ENCODE measurements at regions not wholly inside any gene's neighbourhood (a gene's known extent, or its start where the extent isn't known, plus 50 kb on each side); places are given as distances from the start of the nearest gene placed in this dataset.

GRCh38 chr21:18950045-18950740 is 546.6 kb upstream of the TMPRSS15 start:
- no peaks in the 10 kb centered on the region for H3K27me3 Mint-ChIP-seq (ENCODE audit: low read depth)
- no peak overlapping the region for H3K27ac Mint-ChIP-seq
- no peaks in the 10 kb centered on the region for H3K4me1 Mint-ChIP-seq (ENCODE audit: low read depth)
- CTCF ChIA-PET = no interaction called here
- intact Hi-C loops (cut with micrococcal nuclease) = loop anchor here (10.0 kb wide), 1 partner anchor 1935 kb away; no protein-coding TSS in a partner anchor
- no peaks in the 10 kb centered on the region for H3K36me3 Mint-ChIP-seq (ENCODE audit: low read depth)
- no peak overlapping the region for H3K4me3 Mint-ChIP-seq
- no peak for DNase-seq
- H3K9me3 Mint-ChIP-seq = peaks cover 4% of the 10 kb centered on the region

DNA sequence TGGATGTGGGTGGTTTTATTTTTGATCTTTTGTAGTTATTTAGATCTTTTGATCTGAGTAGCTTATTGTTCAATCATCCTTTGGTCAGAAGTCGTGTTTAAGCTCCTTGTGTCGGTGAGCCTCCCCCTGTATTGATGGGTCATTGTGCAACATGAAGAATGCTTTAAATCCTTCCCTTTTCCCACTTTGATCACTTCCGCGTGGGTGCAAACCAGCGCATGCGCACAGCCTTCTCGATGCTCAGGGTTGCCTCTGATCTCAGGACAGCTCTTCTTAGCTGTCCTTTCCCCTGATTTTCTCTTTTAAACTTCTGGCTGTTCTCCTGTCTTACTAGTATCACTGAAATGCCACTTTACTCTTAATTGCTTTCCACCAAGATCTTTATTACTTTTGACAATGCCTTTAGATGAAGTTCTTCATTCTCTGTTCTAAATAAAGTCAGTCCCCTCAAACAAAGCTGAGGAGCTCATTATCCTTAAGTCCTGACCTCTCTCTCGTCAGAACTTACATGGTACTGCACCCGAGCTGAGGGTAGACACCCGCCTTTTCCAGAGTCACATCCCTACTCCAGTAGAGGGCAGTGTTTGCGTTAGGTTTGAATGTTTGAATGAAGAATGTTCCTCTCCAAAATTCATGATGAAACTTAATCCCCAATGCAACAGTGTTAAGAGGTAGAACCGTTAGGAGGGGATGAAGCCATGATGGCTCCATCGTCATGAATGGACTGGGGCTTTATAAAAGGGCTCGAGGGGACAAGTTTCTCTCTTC is 547.9 kb upstream of the TMPRSS15 start:
- intact Hi-C loops (cut with micrococcal nuclease) = loop anchor here (10.0 kb wide), 1 partner anchor 1933 kb away; no protein-coding TSS in a partner anchor
- DNase-seq = no peak
- CTCF ChIA-PET = interaction anchor here (0.7 to 1.0 kb wide), 2 partner anchors 8 to 9 kb away, joined by 3 read pairs; no protein-coding TSS in a partner anchor

GRCh38 chr21:18954441-18954844 is 550.9 kb upstream of the TMPRSS15 start:
- DNase-seq = no peak
- Mint-ChIP-seq H3K27me3 (ENCODE audit: low read depth) (no peaks in the 10 kb centered on the region), H3K36me3 (ENCODE audit: low read depth) (no peaks in the 10 kb centered on the region), H3K4me1 (ENCODE audit: low read depth) (no peaks in the 10 kb centered on the region), H3K27ac (no peak overlapping the region), H3K4me3 (no peak overlapping the region), H3K9me3 (peaks cover 2% of the 10 kb centered on the region)
- CTCF ChIA-PET = interaction anchor here (1.8 kb wide), 1 partner anchor 9 kb away, joined by 4 read pairs; no protein-coding TSS in a partner anchor
- intact Hi-C loops (cut with micrococcal nuclease) = loop anchor here (10.0 kb wide), 1 partner anchor 1930 kb away; no protein-coding TSS in a partner anchor

More for the DNA sequence above, 547.9 kb upstream of the TMPRSS15 start:
- Mint-ChIP-seq H3K36me3 (ENCODE audit: low read depth) (no peaks in the 10 kb centered on the region), H3K27me3 (ENCODE audit: low read depth) (no peaks in the 10 kb centered on the region), H3K27ac (no peak overlapping the region), H3K4me3 (no peak overlapping the region), H3K9me3 (peaks cover 4% of the 10 kb centered on the region), H3K4me1 (ENCODE audit: low read depth) (no peaks in the 10 kb centered on the region)

GRCh38 chr21:18959817-18960216 is 556.2 kb upstream of the TMPRSS15 start:
- H3K4me3 Mint-ChIP-seq = no peak overlapping the region
- H3K27me3 Mint-ChIP-seq (ENCODE audit: low read depth) = no peaks in the 10 kb centered on the region
- peaks cover 2% of the 10 kb centered on the region for H3K9me3 Mint-ChIP-seq
- intact Hi-C loops (cut with micrococcal nuclease) = loop anchor here (10.0 kb wide), 1 partner anchor 1925 kb away; no protein-coding TSS in a partner anchor
- H3K36me3 Mint-ChIP-seq (ENCODE audit: low read depth) = no peaks in the 10 kb centered on the region
- no peak for DNase-seq
- H3K4me1 Mint-ChIP-seq (ENCODE audit: low read depth) = no peaks in the 10 kb centered on the region
- no peak overlapping the region for H3K27ac Mint-ChIP-seq
- CTCF ChIA-PET = no interaction called here

DNA sequence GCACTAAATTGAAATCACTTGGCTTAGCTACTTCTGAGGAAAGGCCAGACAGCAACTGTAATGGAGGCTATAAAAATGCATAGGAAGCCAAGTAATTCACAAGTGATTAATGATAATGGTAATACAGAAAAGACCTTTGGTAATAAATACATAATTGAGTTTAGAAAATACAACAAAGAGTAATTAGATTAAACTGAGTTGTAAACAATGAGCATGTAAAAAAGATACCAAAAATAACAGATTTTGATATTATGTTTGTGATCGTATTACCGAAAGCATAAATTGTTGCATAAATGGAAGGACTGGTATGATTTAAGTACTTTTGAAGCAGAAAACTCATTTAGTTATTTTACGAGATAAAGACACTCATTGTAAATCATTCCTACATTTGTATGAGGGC is 556.7 kb upstream of the TMPRSS15 start:
- Mint-ChIP-seq H3K36me3 (ENCODE audit: low read depth) (no peaks in the 10 kb centered on the region), H3K9me3 (peaks cover 2% of the 10 kb centered on the region), H3K27ac (no peak overlapping the region), H3K4me3 (no peak overlapping the region), H3K4me1 (ENCODE audit: low read depth) (no peaks in the 10 kb centered on the region), H3K27me3 (ENCODE audit: low read depth) (no peaks in the 10 kb centered on the region)
- intact Hi-C loops (cut with micrococcal nuclease) = no loop called here
- CTCF ChIA-PET = no interaction called here
- no peak for DNase-seq

DNA sequence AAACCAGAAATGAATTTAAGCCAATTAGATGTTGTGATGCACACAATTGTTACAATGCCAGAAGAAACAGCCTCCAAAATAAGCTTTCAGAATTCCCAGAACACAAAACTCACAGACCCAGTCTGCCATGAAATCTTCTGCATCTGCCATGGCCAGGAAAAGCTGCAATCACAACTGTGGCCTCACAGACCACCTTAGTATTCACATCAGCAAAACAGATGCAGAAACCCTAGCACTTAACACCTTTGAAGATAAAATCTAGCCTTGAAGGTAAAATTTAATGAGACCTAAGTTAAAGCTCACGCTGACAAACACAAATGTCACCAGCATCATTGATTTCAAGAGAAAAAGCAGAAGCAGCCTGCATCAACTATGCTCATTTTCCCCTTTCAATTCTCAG is 566.8 kb upstream of the TMPRSS15 start:
- Mint-ChIP-seq H3K27ac (no peak overlapping the region), H3K4me1 (ENCODE audit: low read depth) (no peaks in the 10 kb centered on the region), H3K9me3 (peaks cover 15% of the 10 kb centered on the region), H3K4me3 (no peak overlapping the region), H3K27me3 (ENCODE audit: low read depth) (no peaks in the 10 kb centered on the region), H3K36me3 (ENCODE audit: low read depth) (no peaks in the 10 kb centered on the region)
- no peak for DNase-seq
- intact Hi-C loops (cut with micrococcal nuclease) = no loop called here
- CTCF ChIA-PET = no interaction called here

GRCh38 chr21:18970941-18971340 is 567.4 kb upstream of the TMPRSS15 start:
- intact Hi-C loops (cut with micrococcal nuclease) = no loop called here
- CTCF ChIA-PET = no interaction called here
- DNase-seq = no peak
- Mint-ChIP-seq H3K27ac (no peak overlapping the region), H3K36me3 (ENCODE audit: low read depth) (no peaks in the 10 kb centered on the region), H3K4me1 (ENCODE audit: low read depth) (no peaks in the 10 kb centered on the region), H3K9me3 (peaks cover 15% of the 10 kb centered on the region), H3K4me3 (no peak overlapping the region), H3K27me3 (ENCODE audit: low read depth) (no peaks in the 10 kb centered on the region)

DNA sequence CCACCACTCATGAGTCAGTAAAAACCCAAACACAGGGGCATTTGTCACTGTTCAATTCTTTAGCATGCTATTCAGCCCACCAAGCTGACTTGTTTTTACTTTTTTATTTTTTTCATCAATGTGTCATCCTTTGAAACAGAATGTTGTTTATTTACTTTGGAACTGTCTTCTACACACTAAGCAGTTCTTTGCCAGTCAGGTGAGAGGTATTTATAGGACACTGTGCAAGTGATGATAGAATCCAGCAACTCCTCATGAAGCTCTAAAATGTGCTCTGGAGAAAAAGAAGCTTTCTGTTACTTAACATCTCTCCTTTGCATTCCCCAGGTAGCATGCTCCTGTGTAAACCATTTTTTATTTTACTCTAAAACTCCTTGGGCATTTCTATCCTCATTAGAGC is 582.0 kb upstream of the TMPRSS15 start:
- DNase-seq = no peak
- CTCF ChIA-PET = no interaction called here
- Mint-ChIP-seq H3K27ac (no peak overlapping the region), H3K4me1 (ENCODE audit: low read depth) (no peaks in the 10 kb centered on the region), H3K36me3 (ENCODE audit: low read depth) (no peaks in the 10 kb centered on the region), H3K9me3 (peaks cover 15% of the 10 kb centered on the region), H3K4me3 (no peak overlapping the region), H3K27me3 (ENCODE audit: low read depth) (no peaks in the 10 kb centered on the region)
- intact Hi-C loops (cut with micrococcal nuclease) = no loop called here

DNA sequence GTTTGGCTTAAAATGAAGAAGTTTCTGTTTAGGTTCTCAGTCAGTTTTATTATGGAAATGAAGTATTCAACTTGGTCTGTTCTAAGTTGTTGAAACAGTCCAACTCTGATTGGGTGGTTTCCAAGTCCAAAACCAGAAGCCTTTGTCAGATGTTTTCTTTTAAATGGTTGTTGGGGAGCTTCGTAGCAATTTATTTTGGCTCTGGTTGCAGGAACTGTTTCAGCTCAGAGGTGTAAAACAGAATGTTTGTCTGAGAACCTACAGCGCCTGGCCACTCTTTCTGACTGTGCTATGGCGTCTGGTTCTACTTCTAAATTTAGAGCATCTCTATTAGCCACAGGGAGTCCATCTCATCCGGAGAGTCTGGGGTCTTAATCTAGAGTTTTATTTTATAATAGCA is 582.6 kb upstream of the TMPRSS15 start:
- peaks cover 15% of the 10 kb centered on the region for H3K9me3 Mint-ChIP-seq
- H3K4me1 Mint-ChIP-seq (ENCODE audit: low read depth) = no peaks in the 10 kb centered on the region
- no peak overlapping the region for H3K27ac Mint-ChIP-seq
- no peaks in the 10 kb centered on the region for H3K36me3 Mint-ChIP-seq (ENCODE audit: low read depth)
- CTCF ChIA-PET = no interaction called here
- intact Hi-C loops (cut with micrococcal nuclease) = no loop called here
- H3K27me3 Mint-ChIP-seq (ENCODE audit: low read depth) = no peaks in the 10 kb centered on the region
- no peak for DNase-seq
- no peak overlapping the region for H3K4me3 Mint-ChIP-seq

DNA sequence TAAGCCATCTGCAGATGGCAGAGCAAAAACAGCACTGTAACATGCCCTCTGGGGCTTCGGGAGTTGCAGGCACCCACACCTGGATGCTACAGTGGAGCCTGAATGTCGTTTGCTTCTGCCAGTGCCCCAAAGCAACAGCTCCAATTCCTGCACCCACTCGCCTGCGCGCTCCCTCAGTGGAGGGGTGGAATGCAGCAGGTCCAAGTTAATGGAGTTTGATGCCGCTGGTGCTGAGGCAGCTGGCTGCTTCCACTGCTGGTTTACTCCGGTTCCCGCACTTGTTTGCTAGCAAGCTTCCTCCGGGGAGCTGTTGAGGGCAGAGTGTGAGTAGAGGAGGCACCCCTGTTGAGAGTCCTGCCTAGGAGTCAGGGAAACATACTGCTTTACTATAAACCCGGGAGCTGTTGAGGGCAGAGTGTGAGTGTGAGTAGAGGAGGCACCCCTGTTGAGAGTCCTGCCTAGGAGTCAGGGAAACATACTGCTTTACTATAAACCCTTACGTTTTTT is 584.0 kb upstream of the TMPRSS15 start:
- no peak for DNase-seq
- H3K4me1 Mint-ChIP-seq (ENCODE audit: low read depth) = no peaks in the 10 kb centered on the region
- H3K9me3 Mint-ChIP-seq = peaks cover 13% of the 10 kb centered on the region
- H3K27me3 Mint-ChIP-seq (ENCODE audit: low read depth) = no peaks in the 10 kb centered on the region
- CTCF ChIA-PET = no interaction called here
- H3K4me3 Mint-ChIP-seq = no peak overlapping the region
- intact Hi-C loops (cut with micrococcal nuclease) = no loop called here
- no peak overlapping the region for H3K27ac Mint-ChIP-seq
- no peaks in the 10 kb centered on the region for H3K36me3 Mint-ChIP-seq (ENCODE audit: low read depth)

DNA sequence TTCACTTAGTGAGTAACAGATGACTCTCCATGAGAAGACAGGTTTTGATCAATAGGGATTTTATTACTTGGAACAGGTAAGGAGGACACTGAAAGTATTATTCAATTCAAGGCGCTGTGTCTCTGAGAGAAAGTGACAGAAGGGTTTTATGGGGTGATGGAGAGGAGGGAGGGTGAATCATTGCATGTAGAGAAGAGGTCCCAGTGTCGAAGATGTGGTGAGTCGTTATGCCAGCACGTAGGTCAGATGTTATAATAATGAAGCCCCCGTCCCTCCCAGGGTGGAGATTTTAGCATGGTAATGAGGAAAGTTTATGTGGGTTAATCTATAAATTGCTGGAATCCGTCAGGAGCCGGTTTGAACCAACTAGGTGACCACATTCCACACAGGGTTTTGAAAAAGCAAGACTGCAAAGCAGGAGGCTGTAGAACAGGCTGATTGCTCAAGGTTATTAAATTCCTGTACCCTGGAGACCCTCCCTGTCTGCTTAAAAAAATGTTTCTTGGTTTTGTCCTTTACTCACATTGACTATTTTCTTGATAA is 586.4 kb upstream of the TMPRSS15 start:
- H3K4me1 Mint-ChIP-seq (ENCODE audit: low read depth) = no peaks in the 10 kb centered on the region
- H3K4me3 Mint-ChIP-seq = no peak overlapping the region
- H3K27ac Mint-ChIP-seq = no peak overlapping the region
- DNase-seq = no peak
- CTCF ChIA-PET = no interaction called here
- intact Hi-C loops (cut with micrococcal nuclease) = no loop called here
- H3K9me3 Mint-ChIP-seq = peaks cover 7% of the 10 kb centered on the region
- no peaks in the 10 kb centered on the region for H3K27me3 Mint-ChIP-seq (ENCODE audit: low read depth)
- H3K36me3 Mint-ChIP-seq (ENCODE audit: low read depth) = no peaks in the 10 kb centered on the region

DNA sequence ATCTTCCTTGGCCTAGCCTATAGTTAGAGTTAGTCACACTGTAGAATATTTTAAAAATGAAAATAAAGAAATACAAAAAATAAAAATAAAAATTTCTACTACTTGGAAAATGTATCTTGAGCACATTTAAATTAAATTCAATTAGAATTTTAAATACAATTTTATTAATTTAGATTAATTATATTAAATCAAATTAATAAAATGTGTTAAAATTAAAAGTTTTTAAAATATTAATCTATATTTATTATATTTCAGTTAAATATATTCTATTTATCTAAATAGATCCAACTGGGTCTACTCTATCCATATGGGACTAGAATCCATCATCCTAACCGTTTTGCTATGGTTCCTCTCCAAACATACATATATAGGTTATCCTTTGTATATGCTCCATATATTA is 588.3 kb upstream of the TMPRSS15 start:
- no peaks in the 10 kb centered on the region for H3K27me3 Mint-ChIP-seq (ENCODE audit: low read depth)
- CTCF ChIA-PET = no interaction called here
- intact Hi-C loops (cut with micrococcal nuclease) = no loop called here
- H3K36me3 Mint-ChIP-seq (ENCODE audit: low read depth) = no peaks in the 10 kb centered on the region
- no peak overlapping the region for H3K4me3 Mint-ChIP-seq
- H3K4me1 Mint-ChIP-seq (ENCODE audit: low read depth) = no peaks in the 10 kb centered on the region
- DNase-seq = no peak
- H3K27ac Mint-ChIP-seq = no peak overlapping the region
- H3K9me3 Mint-ChIP-seq = peaks cover 8% of the 10 kb centered on the region

Data from activated naive CD4-positive, alpha-beta T cell treated with anti-CD3 and anti-CD28 coated beads for 36 hours (primary cell).